PC-3 (cell line): ENCODE measurements at regions not wholly inside any gene's neighbourhood (a gene's known extent, or its start where the extent isn't known, plus 50 kb on each side); places are given as distances from the start of the nearest gene placed in this dataset.

Source experiments
- ATAC-seq: fragments of 200-7000 bp; cut with Tn5 transposase; 2 replicates; pipeline ENCODE4 v1.9.1; 2020; ENCODE audit warnings: mild to moderate bottlenecking, moderate library complexity
- BruUV-seq: library from RNA; stranded (reverse); fragments of 400-500 nt; replicated peaks from 2 replicates; lab custom pipeline; 2021; lab: Mats Ljungman, UMichigan
- CTCF ChIA-PET: fragments of 300-600 bp; sonication (Branson Sonifier 250); formaldehyde crosslinking; loops from one replicate; lab custom pipeline; 2022; ENCODE audit warnings: antibody characterized with exemption; lab: Charles Lee
- POLR2A ChIA-PET: fragments of 300-600 bp; sonication (Branson Sonifier 250); formaldehyde crosslinking; loops from one replicate; lab custom pipeline; 2022; ENCODE audit warnings: antibody characterized with exemption; ENCODE audit not compliant: unreplicated experiment; lab: Charles Lee
- DNase-seq: peaks from one replicate; pipeline ENCODE4 v3.0.0-alpha.2; 2015
- H2AFZ ChIP-seq: fragments of 300-600 bp; sonication (generic); 2 replicates; pipeline ENCODE4 v1.6.0; 2016; ENCODE audit warnings: antibody characterized with exemption, low read length
- H3F3A ChIP-seq: fragments of 300-600 bp; sonication (generic); one replicate; pipeline ENCODE4 v1.6.0; 2017; ENCODE audit warnings: antibody characterized with exemption, low read length, control low read depth, mild to moderate bottlenecking; ENCODE audit not compliant: unreplicated experiment
- H3K27ac ChIP-seq: fragments of 300-600 bp; sonication (generic); 2 replicates; pipeline ENCODE4 v1.5.1; 2016; ENCODE audit warnings: mild to moderate bottlenecking, low read length
- H3K27me3 ChIP-seq: fragments of 300-600 bp; sonication (generic); 2 replicates; pipeline ENCODE4 v1.6.1; 2016; ENCODE audit warnings: low read length, mixed read lengths
- H3K36me3 ChIP-seq: fragments of 300-600 bp; sonication (generic); 2 replicates; pipeline ENCODE4 v1.6.1; 2016; ENCODE audit warnings: low read depth, mixed run types, low read length, mixed read lengths
- H3K4me1 ChIP-seq: fragments of 300-600 bp; sonication (generic); 2 replicates; pipeline ENCODE4 v1.5.1; 2016; ENCODE audit warnings: low read length; ENCODE audit not compliant: insufficient read depth
- H3K4me2 ChIP-seq: fragments of 300-600 bp; sonication (generic); 2 replicates; pipeline ENCODE4 v1.6.0; 2016; ENCODE audit warnings: low read length
- H3K4me3 ChIP-seq: fragments of 300-600 bp; sonication (generic); 2 replicates; pipeline ENCODE4 v1.5.1; 2016; ENCODE audit warnings: mild to moderate bottlenecking, low read length, mixed read lengths
- H3K79me2 ChIP-seq: fragments of 300-600 bp; sonication (generic); 2 replicates; pipeline ENCODE4 v1.6.1; 2017; ENCODE audit warnings: low read length, mixed read lengths
- H3K9ac ChIP-seq: fragments of 300-600 bp; sonication (generic); 2 replicates; pipeline ENCODE4 v1.6.0; 2016; ENCODE audit warnings: mild to moderate bottlenecking, low read length
- H3K9me2 ChIP-seq: fragments of 300-600 bp; sonication (generic); replicated peaks from 2 replicates; pipeline ENCODE4 v1.6.1; 2016; ENCODE audit warnings: mixed run types, low read length, mixed read lengths
- H3K9me3 ChIP-seq: fragments of 300-600 bp; sonication (generic); 2 replicates; pipeline ENCODE4 v1.6.1; 2016; ENCODE audit warnings: low read length, mixed read lengths
- H4K20me1 ChIP-seq: fragments of 300-600 bp; sonication (generic); 2 replicates; pipeline ENCODE4 v1.6.1; 2016; ENCODE audit warnings: low read length, mixed read lengths
- CTCF ChIP-seq: fragments of 300-600 bp; sonication (generic); conservative IDR thresholded peaks from 2 replicates; pipeline ENCODE4 v1.5.1; 2017; ENCODE audit warnings: antibody characterized with exemption, low read depth, mild to moderate bottlenecking, low read length
- EZH2 ChIP-seq: fragments of 300-600 bp; sonication (generic); IDR thresholded peaks from one replicate; pipeline ENCODE4 v1.6.1; 2017; ENCODE audit warnings: antibody characterized with exemption, mild to moderate bottlenecking, low read length; ENCODE audit not compliant: unreplicated experiment
- EZH2phosphoT487 ChIP-seq: fragments of 300-600 bp; sonication (generic); IDR thresholded peaks from 2 replicates; pipeline ENCODE4 v1.6.1; 2018; ENCODE audit warnings: mild to moderate bottlenecking, antibody characterized with exemption, low read length, borderline replicate concordance
- intact Hi-C: fragments of 100-400 bp; cut with micrococcal nuclease; formaldehyde crosslinking; loops from 2 replicates; pipeline ENCODE4 v1.9.0; 2023

GRCh38 chr16:24424364-24424763, 115.0 kb upstream of the RBBP6 start:
- DNase-seq (no peak), ATAC-seq (no peak)
- POLR2A ChIA-PET = no interaction called here
- H3K9me3 ChIP-seq = no peaks in the 10 kb centered on the region
- no TSS peak for BruUV-seq
- H3K9me2 ChIP-seq = no peaks in the 10 kb centered on the region
- H3K27ac ChIP-seq = no peak overlapping the region
- H3F3A ChIP-seq = no peaks in the 10 kb centered on the region
- peaks cover 18% of the 10 kb centered on the region for H3K27me3 ChIP-seq
- intact Hi-C loops = no loop called here
- no peak for TF ChIP-seq EZH2phosphoT487
- no peak for TF ChIP-seq CTCF
- TF ChIP-seq EZH2 = no peak
- H2AFZ ChIP-seq = no peak overlapping the region
- no peaks in the 10 kb centered on the region for H3K4me1 ChIP-seq
- CTCF ChIA-PET = no interaction called here
- no peak overlapping the region for H3K9ac ChIP-seq
- H3K4me3 ChIP-seq = no peak overlapping the region
- no peaks in the 10 kb centered on the region for H3K36me3 ChIP-seq
- H4K20me1 ChIP-seq = no peaks in the 10 kb centered on the region
- H3K79me2 ChIP-seq = no peaks in the 10 kb centered on the region
- no peak overlapping the region for H3K4me2 ChIP-seq

- ATAC-seq (no peak), DNase-seq (no peak)
- Histone ChIP-seq H4K20me1 (no peaks in the 10 kb centered on the region), H3K4me2 (no peak overlapping the region), H3K9me2 (no peaks in the 10 kb centered on the region), H3F3A (no peaks in the 10 kb centered on the region), H3K9ac (no peak overlapping the region), H3K27me3 (peaks cover 22% of the 10 kb centered on the region), H3K9me3 (no peaks in the 10 kb centered on the region), H3K27ac (no peak overlapping the region), H2AFZ (no peak overlapping the region), H3K4me1 (no peaks in the 10 kb centered on the region), H3K79me2 (no peaks in the 10 kb centered on the region), H3K4me3 (no peak overlapping the region), H3K36me3 (no peaks in the 10 kb centered on the region)
- no TSS peak for BruUV-seq
- TF ChIP-seq EZH2 (no peak), EZH2phosphoT487 (no peak)
- intact Hi-C loops = no loop called here
- ChIA-PET POLR2A (no interaction called here), CTCF (no interaction called here)
Measured at GRCh38 chr16:24427840-24428239, 111.5 kb upstream of the RBBP6 start.

- Histone ChIP-seq H3K27me3 (peaks cover 30% of the 10 kb centered on the region), H3K9me2 (no peaks in the 10 kb centered on the region), H3K4me3 (no peak overlapping the region), H3K79me2 (no peaks in the 10 kb centered on the region), H4K20me1 (no peaks in the 10 kb centered on the region), H2AFZ (no peak overlapping the region), H3K27ac (no peak overlapping the region), H3K4me2 (no peak overlapping the region), H3K9me3 (no peaks in the 10 kb centered on the region), H3K36me3 (no peaks in the 10 kb centered on the region), H3F3A (no peaks in the 10 kb centered on the region), H3K4me1 (no peaks in the 10 kb centered on the region), H3K9ac (no peak overlapping the region)
- CTCF ChIA-PET = no interaction called here
- no peak for DNase-seq
- ATAC-seq = no peak
- POLR2A ChIA-PET = no interaction called here
- no TSS peak for BruUV-seq
- intact Hi-C loops = no loop called here
- TF ChIP-seq CTCF (no peak), EZH2 (no peak), EZH2phosphoT487 (no peak)
Measured at GRCh38 chr16:24428756-24429155, 110.6 kb upstream of the RBBP6 start.
